GM10248 (cell line): ENCODE measurements at regions not wholly inside any gene's neighbourhood (a gene's known extent, or its start where the extent isn't known, plus 50 kb on each side); places are given as distances from the start of the nearest gene placed in this dataset.

Experiments
- CTCF ChIA-PET: fragments of 300-600 bp; sonication (Branson Sonifier 250); formaldehyde crosslinking; extraction: SDS; loops from one replicate; lab custom pipeline; 2021; ENCODE audit warnings: antibody characterized with exemption; lab: Yijun Ruan, JAX
- POLR2A ChIA-PET: fragments of 350-650 bp; sonication (Branson Sonifier 250); formaldehyde crosslinking; extraction: SDS; loops from one replicate; lab custom pipeline; 2020; ENCODE audit warnings: antibody characterized with exemption; lab: Yijun Ruan, JAX
- DNase-seq: peaks from one replicate; pipeline ENCODE4 v3.0.0; 2012; ENCODE audit errors: extremely low spot score
- CTCF ChIP-seq: IDR thresholded peaks from 2 replicates; pipeline ENCODE4 v1.5.1; 2012; ENCODE audit warnings: mild to moderate bottlenecking, low read depth; ENCODE audit errors: extremely low read depth, missing control alignments, control extremely low read depth

DNA sequence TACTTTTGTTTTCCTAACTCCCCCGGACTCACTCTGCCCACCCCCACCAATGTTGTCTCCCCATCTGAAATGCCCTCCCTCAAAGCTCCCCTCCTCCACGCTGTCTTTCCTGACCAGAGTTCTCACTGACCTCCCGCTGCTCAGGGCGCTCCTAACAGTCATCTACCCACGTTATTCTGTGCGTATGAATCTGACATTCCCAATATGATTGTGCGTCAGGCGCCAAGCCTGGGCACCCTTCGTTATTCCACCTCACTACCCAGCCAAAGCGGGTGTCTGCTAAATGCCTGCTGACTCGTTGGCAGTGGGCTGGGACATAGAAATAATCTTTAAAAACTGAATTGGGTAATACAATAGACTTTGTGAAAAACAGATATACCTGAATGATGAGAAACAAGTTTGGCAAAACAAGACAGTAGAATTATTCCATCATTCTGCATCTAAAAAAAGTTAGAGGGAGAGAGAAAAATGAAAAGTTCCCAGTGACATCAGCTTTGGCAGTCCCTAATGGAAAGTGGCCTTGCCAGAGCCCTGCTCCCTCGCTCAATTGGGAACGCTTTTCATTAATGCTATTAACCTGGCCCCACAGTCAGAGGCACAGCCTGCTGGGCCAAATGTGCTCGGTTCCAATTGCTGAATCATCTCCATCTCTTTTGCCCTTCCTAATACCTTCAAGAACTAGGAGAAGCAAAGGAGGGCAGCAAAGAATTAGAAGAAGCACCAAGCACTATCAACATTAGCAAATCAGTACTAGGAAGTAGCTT is 74.0 kb upstream of the PLXNC1 start:
- POLR2A ChIA-PET = no interaction called here
- TF ChIP-seq CTCF = no peak
- DNase-seq = no peak
- CTCF ChIA-PET = interaction anchor here (0.8 to 9.9 kb wide), 6 partner anchors 10 to 522 kb away, joined by 3 to 54 read pairs (median 4); no protein-coding TSS in a partner anchor

DNA sequence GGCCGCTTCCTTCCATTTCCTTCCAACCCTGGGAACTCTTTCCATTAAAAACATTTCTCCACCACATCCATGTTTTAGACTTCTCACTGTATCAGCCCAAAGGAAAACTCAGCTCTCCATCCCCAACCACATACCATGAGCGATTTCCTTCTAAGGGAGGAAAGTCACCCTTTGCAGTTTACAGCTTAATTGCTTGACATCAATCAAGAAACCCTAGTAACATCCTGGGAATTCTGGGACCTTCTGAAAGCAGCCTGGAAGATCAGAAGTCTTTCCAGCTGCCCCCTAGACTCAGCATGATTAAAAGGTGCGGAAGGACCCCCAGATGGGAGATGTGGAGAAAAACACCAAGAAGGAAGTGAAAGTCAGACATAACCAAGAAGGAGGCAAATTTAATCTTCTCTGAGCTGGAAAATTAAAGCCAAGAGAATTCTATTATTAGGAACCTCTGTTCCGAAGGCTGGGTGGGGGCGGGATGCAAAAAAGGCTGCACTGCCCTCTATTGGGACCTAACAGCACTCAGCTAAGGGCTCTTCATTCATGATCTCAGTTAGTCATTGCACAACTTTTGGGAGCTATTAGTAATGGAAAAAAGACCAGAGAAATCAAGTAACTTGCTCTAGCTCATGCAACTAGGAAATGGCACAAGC is 73.3 kb upstream of the PLXNC1 start:
- ChIA-PET CTCF (interaction anchor here (0.8 to 9.9 kb wide), 8 partner anchors 9 to 523 kb away, joined by 3 to 54 read pairs (median 3); no protein-coding TSS in a partner anchor), POLR2A (no interaction called here)
- TF ChIP-seq CTCF = peak; percentile 37
- peak; percentile 26 for DNase-seq

DNA sequence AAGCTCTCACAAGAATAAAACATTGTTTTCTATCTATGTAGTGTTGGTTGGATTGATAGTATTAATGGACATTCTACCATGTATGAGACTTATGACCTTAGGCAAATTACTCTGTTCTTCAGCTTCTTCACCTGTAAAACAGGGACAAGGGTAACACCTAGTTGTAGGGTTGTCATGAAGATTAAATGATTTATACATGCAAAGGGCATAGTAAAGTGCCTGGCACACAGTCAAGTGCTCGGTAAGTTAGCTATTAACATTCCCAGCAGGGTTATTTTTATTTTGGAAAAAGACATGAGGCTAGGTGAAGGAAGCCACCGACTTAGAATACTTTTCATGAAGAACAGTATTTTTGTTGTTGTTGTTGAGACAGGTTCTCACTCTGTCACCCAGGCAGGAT is 71.2 kb upstream of the PLXNC1 start:
- TF ChIP-seq CTCF = no peak
- no peak for DNase-seq
- ChIA-PET POLR2A (no interaction called here), CTCF (interaction anchor here (1.3 to 9.9 kb wide), 2 partner anchors 25 to 540 kb away, joined by 3 to 54 read pairs; no protein-coding TSS in a partner anchor)

- TF ChIP-seq CTCF = no peak
- POLR2A ChIA-PET = no interaction called here
- CTCF ChIA-PET = interaction anchor here (9.9 kb wide), 1 partner anchor 24 kb away, joined by 54 read pairs; no protein-coding TSS in a partner anchor
- no peak for DNase-seq
These were observed 70.1 kb upstream of the PLXNC1 start for GRCh38 chr12:94078138-94078723.

DNA sequence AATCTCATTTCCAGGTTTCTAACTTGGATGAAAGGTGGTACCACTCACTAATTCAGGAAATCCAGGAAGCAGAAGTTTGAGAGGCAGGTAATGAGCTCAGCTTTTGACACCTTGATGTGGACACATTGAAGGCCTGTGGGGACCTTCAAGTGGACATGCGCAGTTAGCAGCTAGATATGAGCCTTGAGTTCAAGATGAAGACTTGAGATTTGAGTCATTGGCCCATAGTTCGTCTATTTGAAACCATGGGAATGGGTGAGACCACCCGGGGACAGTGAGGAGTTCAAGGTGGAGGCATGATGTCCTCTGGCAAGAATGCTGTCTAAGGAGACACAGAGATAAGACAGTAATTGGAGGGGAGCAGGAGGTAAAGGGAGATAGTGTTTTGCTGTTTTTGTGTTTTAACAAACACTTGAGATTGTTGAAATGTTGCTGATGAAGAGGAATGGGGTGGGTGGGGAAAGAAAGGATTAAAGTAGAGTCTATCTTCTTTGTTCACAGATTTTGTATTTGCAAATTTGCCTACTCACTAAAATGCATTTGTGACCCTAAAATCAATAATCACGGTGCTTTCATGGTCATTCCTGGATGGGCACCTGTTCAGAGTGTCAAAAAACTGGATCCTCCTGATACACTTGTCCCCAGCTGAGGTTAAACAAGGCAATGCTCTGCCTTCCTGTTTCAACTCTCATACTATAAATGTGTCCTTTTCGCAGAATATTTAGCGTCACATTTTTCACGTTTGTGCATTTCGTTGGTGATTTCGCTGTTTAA is 69.5 kb upstream of the PLXNC1 start:
- no peak for DNase-seq
- no peak for TF ChIP-seq CTCF
- POLR2A ChIA-PET = no interaction called here
- CTCF ChIA-PET = interaction anchor here (9.9 kb wide), 1 partner anchor 23 kb away, joined by 54 read pairs; no protein-coding TSS in a partner anchor
